Transverse colon (tissue), 4 donors: ENCODE measurements at regions not wholly inside any gene's neighbourhood (a gene's known extent, or its start where the extent isn't known, plus 50 kb on each side); places are given as distances from the start of the nearest gene placed in this dataset.

Experiments used
- EP300 ChIP-seq: sonication (generic); formaldehyde crosslinking; IDR thresholded peaks from one replicate; pipeline ENCODE4 v1.6.1; 2017; ENCODE audit warnings: antibody characterized with exemption, low read depth
- POLR2A ChIP-seq: fragments of 450-650 bp; IDR thresholded peaks from one replicate; pipeline ENCODE4 v1.6.1; 2016; ENCODE audit warnings: antibody characterized with exemption, mild to moderate bottlenecking, moderate library complexity
- POLR2AphosphoS5 ChIP-seq, 3 donors: sonication (generic); formaldehyde crosslinking; IDR thresholded peaks; one replicate each; pipeline ENCODE4 v1.6.1; 2016; ENCODE audit warnings: antibody characterized with exemption in 3 of 3
- TF ChIP-seq, protein P1 (sequence below), 5 experiments: fragments of 200-600 bp in 3 of 5; fragments of 450-650 bp in 2 of 5; sonication (generic) in 3 of 5; IDR thresholded peaks; 1 replicate in 2 of 5; 2 replicates in 3 of 5; pipeline ENCODE4 v1.5.1; 2016 to 2017; ENCODE audit warnings: antibody characterized with exemption in 5 of 5, inconsistent platforms in 3 of 5, mild to moderate bottlenecking in 2 of 5, moderate library complexity in 1 of 5

DNA sequence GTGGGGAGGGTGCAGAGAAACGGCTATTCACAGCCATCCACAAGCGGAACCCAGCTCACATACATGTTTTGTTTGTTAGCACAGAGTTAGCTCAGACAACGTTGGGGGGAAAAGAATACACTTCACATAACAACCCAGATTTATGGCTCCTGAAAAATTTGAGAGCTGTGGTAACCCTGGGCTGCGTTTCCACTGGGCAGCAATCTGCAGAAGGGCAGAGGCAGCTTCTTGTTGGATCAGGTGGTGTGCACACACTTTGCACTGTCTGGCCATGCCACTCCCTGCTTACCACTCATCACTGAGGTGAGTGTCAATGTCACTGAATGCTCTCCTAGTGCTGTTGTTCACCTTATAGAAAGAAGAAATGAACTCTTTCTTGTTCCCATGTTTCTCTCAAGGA, 299.8 kb upstream of the SOX14 start:
- TF ChIP-seq, protein P1, sequence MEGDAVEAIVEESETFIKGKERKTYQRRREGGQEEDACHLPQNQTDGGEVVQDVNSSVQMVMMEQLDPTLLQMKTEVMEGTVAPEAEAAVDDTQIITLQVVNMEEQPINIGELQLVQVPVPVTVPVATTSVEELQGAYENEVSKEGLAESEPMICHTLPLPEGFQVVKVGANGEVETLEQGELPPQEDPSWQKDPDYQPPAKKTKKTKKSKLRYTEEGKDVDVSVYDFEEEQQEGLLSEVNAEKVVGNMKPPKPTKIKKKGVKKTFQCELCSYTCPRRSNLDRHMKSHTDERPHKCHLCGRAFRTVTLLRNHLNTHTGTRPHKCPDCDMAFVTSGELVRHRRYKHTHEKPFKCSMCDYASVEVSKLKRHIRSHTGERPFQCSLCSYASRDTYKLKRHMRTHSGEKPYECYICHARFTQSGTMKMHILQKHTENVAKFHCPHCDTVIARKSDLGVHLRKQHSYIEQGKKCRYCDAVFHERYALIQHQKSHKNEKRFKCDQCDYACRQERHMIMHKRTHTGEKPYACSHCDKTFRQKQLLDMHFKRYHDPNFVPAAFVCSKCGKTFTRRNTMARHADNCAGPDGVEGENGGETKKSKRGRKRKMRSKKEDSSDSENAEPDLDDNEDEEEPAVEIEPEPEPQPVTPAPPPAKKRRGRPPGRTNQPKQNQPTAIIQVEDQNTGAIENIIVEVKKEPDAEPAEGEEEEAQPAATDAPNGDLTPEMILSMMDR (IDR thresholded peaks at IDR 0.05) = no peak
- TF ChIP-seq POLR2A (no peak), EP300 (no peak), POLR2AphosphoS5 (IDR thresholded peaks at IDR 0.05) (no peak)
